ENCODE measurements at regions not wholly inside any gene's neighbourhood (a gene's known extent, or its start where the extent isn't known, plus 50 kb on each side); places are given as distances from the start of the nearest gene placed in this dataset.

DNA sequence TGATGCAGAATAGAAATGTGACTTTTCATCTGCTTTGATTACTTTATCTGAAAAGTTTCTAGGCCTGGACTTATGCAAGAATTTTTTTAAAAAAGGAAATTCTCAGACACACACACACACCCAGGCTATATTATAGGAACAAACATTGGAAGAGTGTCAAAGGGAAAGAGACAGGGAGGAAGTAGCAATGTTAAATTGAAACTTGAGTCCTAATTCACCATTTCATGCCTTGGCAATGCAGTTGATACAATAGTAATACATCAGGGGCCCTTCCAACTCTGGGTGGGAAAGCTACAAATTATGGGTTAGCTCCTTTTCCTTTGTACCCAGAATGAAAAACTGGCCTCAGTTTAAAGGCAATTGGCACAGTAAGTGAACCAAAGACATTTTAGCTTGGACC lies 258.0 kb upstream of the LYZL1 start:
- no peak overlapping the region for H3K4me2 ChIP-seq (ENCODE audit: low read depth, low read length, poor library complexity, severe bottlenecking)
- no peak overlapping the region for H3K9ac ChIP-seq (ENCODE audit: low read depth, low read length, poor library complexity, severe bottlenecking)
- H3K4me1 ChIP-seq (ENCODE audit: insufficient read depth, low read length, poor library complexity, severe bottlenecking), result no peaks in the 10 kb centered on the region
- H3K9me2 ChIP-seq (replicated peaks; ENCODE audit: low read depth, low read length), result no peaks in the 10 kb centered on the region; the same call in 1 of the 2 replicates
- H4K20me1 ChIP-seq (ENCODE audit: insufficient read depth, low read length, poor library complexity, severe bottlenecking), result no peaks in the 10 kb centered on the region
- H3K27me3 ChIP-seq (ENCODE audit: insufficient read depth, low read length, poor library complexity, severe bottlenecking), result no peaks in the 10 kb centered on the region
- no peak for TF ChIP-seq CTCF (conservative IDR thresholded peaks at IDR 0.05; ENCODE audit: low read length)
- no peak for TF ChIP-seq EZH2phosphoT487 (IDR thresholded peaks at IDR 0.05; ENCODE audit: borderline replicate concordance)
- H3K4me3 ChIP-seq (ENCODE audit: low read length, poor library complexity, severe bottlenecking), result no peak overlapping the region
- H3K36me3 ChIP-seq (ENCODE audit: insufficient read depth, low read length), result no peaks in the 10 kb centered on the region
- H3K79me2 ChIP-seq (ENCODE audit: insufficient read depth, low read length), result no peaks in the 10 kb centered on the region
- no peaks in the 10 kb centered on the region for H3F3A ChIP-seq (ENCODE audit: low read depth)
- no peaks in the 10 kb centered on the region for H3K9me3 ChIP-seq (ENCODE audit: insufficient read depth, low read depth, low read length)
- no peak overlapping the region for H2AFZ ChIP-seq (ENCODE audit: low read length)

DNA sequence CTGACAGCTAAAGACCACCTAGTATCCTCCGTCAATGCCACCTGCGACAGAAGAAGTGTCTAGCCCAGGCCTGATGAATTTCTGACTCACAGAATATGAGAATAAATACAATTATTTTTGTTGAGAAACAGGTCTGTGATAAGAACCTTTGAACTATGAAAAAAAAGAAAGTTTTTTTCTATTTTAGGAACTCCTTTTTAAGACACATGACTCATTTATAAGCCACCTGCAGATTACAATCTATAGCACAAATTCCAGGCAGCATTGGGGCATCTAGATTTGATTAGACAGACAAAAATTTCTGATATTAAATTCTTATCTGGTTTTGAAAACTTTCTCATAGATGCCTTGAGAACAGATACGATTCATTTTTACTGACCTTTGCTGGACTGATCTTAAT lies 256.7 kb upstream of the LYZL1 start:
- no peaks in the 10 kb centered on the region for H3K36me3 ChIP-seq (ENCODE audit: insufficient read depth, low read length)
- H4K20me1 ChIP-seq (ENCODE audit: insufficient read depth, low read length, poor library complexity, severe bottlenecking), result no peaks in the 10 kb centered on the region
- no peaks in the 10 kb centered on the region for H3K9me3 ChIP-seq (ENCODE audit: insufficient read depth, low read depth, low read length)
- no peak overlapping the region for H3K4me3 ChIP-seq (ENCODE audit: low read length, poor library complexity, severe bottlenecking)
- H2AFZ ChIP-seq (ENCODE audit: low read length), result no peak overlapping the region
- TF ChIP-seq EZH2phosphoT487 (IDR thresholded peaks at IDR 0.05; ENCODE audit: borderline replicate concordance), result no peak
- TF ChIP-seq CTCF (conservative IDR thresholded peaks at IDR 0.05; ENCODE audit: low read length), result no peak
- no peak overlapping the region for H3K9ac ChIP-seq (ENCODE audit: low read depth, low read length, poor library complexity, severe bottlenecking)
- H3F3A ChIP-seq (ENCODE audit: low read depth), result no peaks in the 10 kb centered on the region
- no peaks in the 10 kb centered on the region for H3K4me1 ChIP-seq (ENCODE audit: insufficient read depth, low read length, poor library complexity, severe bottlenecking)
- no peak overlapping the region for H3K4me2 ChIP-seq (ENCODE audit: low read depth, low read length, poor library complexity, severe bottlenecking)
- no peaks in the 10 kb centered on the region; the same call in 1 of the 2 replicates for H3K9me2 ChIP-seq (replicated peaks; ENCODE audit: low read depth, low read length)
- no peaks in the 10 kb centered on the region for H3K27me3 ChIP-seq (ENCODE audit: insufficient read depth, low read length, poor library complexity, severe bottlenecking)
- no peaks in the 10 kb centered on the region for H3K79me2 ChIP-seq (ENCODE audit: insufficient read depth, low read length)

- no peak overlapping the region for H3K4me2 ChIP-seq (ENCODE audit: low read depth, low read length, poor library complexity, severe bottlenecking)
- H3K36me3 ChIP-seq (ENCODE audit: insufficient read depth, low read length), result no peaks in the 10 kb centered on the region
- no peaks in the 10 kb centered on the region for H3K4me1 ChIP-seq (ENCODE audit: insufficient read depth, low read length, poor library complexity, severe bottlenecking)
- H2AFZ ChIP-seq (ENCODE audit: low read length), result no peak overlapping the region
- H3K9ac ChIP-seq (ENCODE audit: low read depth, low read length, poor library complexity, severe bottlenecking), result no peak overlapping the region
- no peak overlapping the region for H3K4me3 ChIP-seq (ENCODE audit: low read length, poor library complexity, severe bottlenecking)
- H3K79me2 ChIP-seq (ENCODE audit: insufficient read depth, low read length), result no peaks in the 10 kb centered on the region
- no peaks in the 10 kb centered on the region for H4K20me1 ChIP-seq (ENCODE audit: insufficient read depth, low read length, poor library complexity, severe bottlenecking)
- H3K9me2 ChIP-seq (replicated peaks; ENCODE audit: low read depth, low read length), result no peaks in the 10 kb centered on the region; the same call in 1 of the 2 replicates
- H3K27me3 ChIP-seq (ENCODE audit: insufficient read depth, low read length, poor library complexity, severe bottlenecking), result no peaks in the 10 kb centered on the region
- no peaks in the 10 kb centered on the region for H3F3A ChIP-seq (ENCODE audit: low read depth)
- TF ChIP-seq EZH2phosphoT487 (IDR thresholded peaks at IDR 0.05; ENCODE audit: borderline replicate concordance), result no peak
- TF ChIP-seq CTCF (conservative IDR thresholded peaks at IDR 0.05; ENCODE audit: low read length), result no peak
- no peaks in the 10 kb centered on the region for H3K9me3 ChIP-seq (ENCODE audit: insufficient read depth, low read depth, low read length)
These were observed 255.4 kb upstream of the LYZL1 start for GRCh38 chr10:29033311-29033940.

Measured in Loucy (cell line).